GM12891 (cell line): ENCODE measurements at regions not wholly inside any gene's neighbourhood (a gene's known extent, or its start where the extent isn't known, plus 50 kb on each side); places are given as distances from the start of the nearest gene placed in this dataset.
"Not testable (repeated sequence)": the region's sequence is repeated elsewhere in the genome, so short reads cannot be mapped to it uniquely, and the experiment has no call there.

Experiments used
- POLR2A ChIP-seq: IDR thresholded peaks from 2 replicates; pipeline ENCODE4 v1.6.1; 2011; ENCODE audit warnings: low read depth, low read length, control low read depth
- POLR2AphosphoS5 ChIP-seq: IDR thresholded peaks from 2 replicates; pipeline ENCODE4 v1.6.1; 2011; ENCODE audit warnings: low read depth, low read length, control low read depth
- SPI1 ChIP-seq: IDR thresholded peaks from 2 replicates; pipeline ENCODE4 v1.6.1; 2011; ENCODE audit warnings: low read depth, low read length, control low read depth

GRCh38 chr7:159203253-159203652, 58.6 kb upstream of the VIPR2 start:
- TF ChIP-seq POLR2A, POLR2AphosphoS5, SPI1: not testable (repeated sequence)
